SU-DHL-6 (cell line): ENCODE measurements at regions not wholly inside any gene's neighbourhood (a gene's known extent, or its start where the extent isn't known, plus 50 kb on each side); places are given as distances from the start of the nearest gene placed in this dataset.

Experiments
- H2AFZ ChIP-seq: fragments of 200-600 bp; sonication (generic); 2 replicates; pipeline ENCODE4 v1.6.1; 2014; ENCODE audit warnings: low read depth, mild to moderate bottlenecking, moderate library complexity, mixed read lengths, antibody characterized with exemption, low read length; ENCODE audit not compliant: severe bottlenecking
- H3F3A ChIP-seq: fragments of 200-600 bp; shearing (Covaris generic); 2 replicates; pipeline ENCODE4 v1.6.0; 2016; ENCODE audit warnings: antibody characterized with exemption, mild to moderate bottlenecking; ENCODE audit not compliant: insufficient read depth
- H3K27ac ChIP-seq: fragments of 200-600 bp; sonication (generic); 2 replicates; pipeline ENCODE4 v1.5.1; 2016; ENCODE audit warnings: low read depth, mild to moderate bottlenecking, low read length, moderate library complexity, mixed read lengths
- H3K27me3 ChIP-seq: fragments of 200-600 bp; sonication (generic), shearing (Covaris generic); 2 replicates; pipeline ENCODE4 v1.6.0; 2014; ENCODE audit warnings: mild to moderate bottlenecking, low read length
- H3K36me3 ChIP-seq: fragments of 200-600 bp; sonication (generic); 2 replicates; pipeline ENCODE4 v1.6.1; 2014; ENCODE audit warnings: mild to moderate bottlenecking, low read length, mixed read lengths
- H3K4me2 ChIP-seq: fragments of 300-600, 200-600 bp; shearing (Covaris generic), sonication (generic); 2 replicates; pipeline ENCODE4 v1.6.0; 2014; ENCODE audit warnings: low read length, low read depth, mild to moderate bottlenecking; ENCODE audit not compliant: poor library complexity, severe bottlenecking
- H3K4me3 ChIP-seq: fragments of 200-600 bp; sonication (generic); 2 replicates; pipeline ENCODE4 v1.5.1; 2014; ENCODE audit warnings: antibody characterized with exemption, low read length, mild to moderate bottlenecking, mixed read lengths; ENCODE audit not compliant: insufficient read depth, poor library complexity, severe bottlenecking
- H3K79me2 ChIP-seq: fragments of 200-600 bp; sonication (generic); 2 replicates; pipeline ENCODE4 v1.6.1; 2014; ENCODE audit warnings: mild to moderate bottlenecking, low read length, moderate library complexity; ENCODE audit not compliant: insufficient read depth
- H3K9ac ChIP-seq: fragments of 200-600 bp; sonication (generic); 2 replicates; pipeline ENCODE4 v1.7.0; 2014; ENCODE audit warnings: mild to moderate bottlenecking, low read length
- H3K9me2 ChIP-seq: fragments of 200-600 bp; sonication (generic); replicated peaks from 2 replicates; pipeline ENCODE4 v1.6.1; 2014; ENCODE audit warnings: low read length; ENCODE audit not compliant: insufficient read depth
- H3K9me3 ChIP-seq: fragments of 200-600 bp; sonication (generic); 2 replicates; pipeline ENCODE4 v1.6.1; 2014; ENCODE audit warnings: low read length, mixed read lengths; ENCODE audit not compliant: insufficient read depth
- H4K20me1 ChIP-seq: fragments of 200-600 bp; sonication (generic); 2 replicates; pipeline ENCODE4 v1.6.1; 2014; ENCODE audit warnings: low read depth, mild to moderate bottlenecking, antibody characterized with exemption, low read length, moderate library complexity, mixed read lengths
- EZH2phosphoT487 ChIP-seq: fragments of 200-600 bp; sonication (generic), shearing (Covaris generic); conservative IDR thresholded peaks from 2 replicates; pipeline ENCODE4 v1.6.1; 2018; ENCODE audit warnings: mild to moderate bottlenecking, antibody characterized with exemption, low read length, moderate library complexity, mixed read lengths
- TF ChIP-seq, protein P1 (sequence below): fragments of 200-600 bp; sonication (generic); IDR thresholded peaks from one replicate; pipeline ENCODE4 v1.5.1; 2017; ENCODE audit warnings: antibody characterized with exemption, mild to moderate bottlenecking, low read length, moderate library complexity; ENCODE audit not compliant: insufficient read depth, poor library complexity, severe bottlenecking

DNA sequence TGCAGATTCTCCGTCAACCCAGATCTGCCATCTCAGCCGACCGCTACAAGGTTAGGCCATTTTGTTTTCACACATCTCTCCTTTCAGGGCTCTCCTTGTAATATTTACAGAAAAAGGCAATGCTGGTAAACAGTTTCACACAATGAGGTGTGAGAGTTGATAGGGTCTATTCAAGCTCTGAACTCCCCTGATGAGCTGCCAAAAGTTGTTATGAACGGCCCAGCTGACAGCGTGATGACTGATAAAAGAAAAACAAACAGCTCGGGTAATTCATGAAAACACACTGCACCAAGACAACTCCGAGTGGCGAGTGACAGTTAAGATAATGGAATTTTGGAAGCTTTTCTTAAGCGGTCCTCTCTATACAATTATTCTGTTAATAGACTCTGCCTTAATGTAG lies 68.1 kb upstream of the IRX5 start:
- Histone ChIP-seq H4K20me1 (no peaks in the 10 kb centered on the region), H3K27ac (no peak overlapping the region), H3K9ac (no peak overlapping the region), H3K79me2 (no peaks in the 10 kb centered on the region), H3K4me2 (no peak overlapping the region), H3K36me3 (no peaks in the 10 kb centered on the region), H3K4me3 (no peak overlapping the region), H3F3A (no peaks in the 10 kb centered on the region), H3K9me3 (no peaks in the 10 kb centered on the region), H3K27me3 (no peaks in the 10 kb centered on the region), H3K9me2 (no peaks in the 10 kb centered on the region), H2AFZ (no peak overlapping the region)
- no peak for TF ChIP-seq EZH2phosphoT487
- TF ChIP-seq, protein P1, sequence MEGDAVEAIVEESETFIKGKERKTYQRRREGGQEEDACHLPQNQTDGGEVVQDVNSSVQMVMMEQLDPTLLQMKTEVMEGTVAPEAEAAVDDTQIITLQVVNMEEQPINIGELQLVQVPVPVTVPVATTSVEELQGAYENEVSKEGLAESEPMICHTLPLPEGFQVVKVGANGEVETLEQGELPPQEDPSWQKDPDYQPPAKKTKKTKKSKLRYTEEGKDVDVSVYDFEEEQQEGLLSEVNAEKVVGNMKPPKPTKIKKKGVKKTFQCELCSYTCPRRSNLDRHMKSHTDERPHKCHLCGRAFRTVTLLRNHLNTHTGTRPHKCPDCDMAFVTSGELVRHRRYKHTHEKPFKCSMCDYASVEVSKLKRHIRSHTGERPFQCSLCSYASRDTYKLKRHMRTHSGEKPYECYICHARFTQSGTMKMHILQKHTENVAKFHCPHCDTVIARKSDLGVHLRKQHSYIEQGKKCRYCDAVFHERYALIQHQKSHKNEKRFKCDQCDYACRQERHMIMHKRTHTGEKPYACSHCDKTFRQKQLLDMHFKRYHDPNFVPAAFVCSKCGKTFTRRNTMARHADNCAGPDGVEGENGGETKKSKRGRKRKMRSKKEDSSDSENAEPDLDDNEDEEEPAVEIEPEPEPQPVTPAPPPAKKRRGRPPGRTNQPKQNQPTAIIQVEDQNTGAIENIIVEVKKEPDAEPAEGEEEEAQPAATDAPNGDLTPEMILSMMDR, result no peak

DNA sequence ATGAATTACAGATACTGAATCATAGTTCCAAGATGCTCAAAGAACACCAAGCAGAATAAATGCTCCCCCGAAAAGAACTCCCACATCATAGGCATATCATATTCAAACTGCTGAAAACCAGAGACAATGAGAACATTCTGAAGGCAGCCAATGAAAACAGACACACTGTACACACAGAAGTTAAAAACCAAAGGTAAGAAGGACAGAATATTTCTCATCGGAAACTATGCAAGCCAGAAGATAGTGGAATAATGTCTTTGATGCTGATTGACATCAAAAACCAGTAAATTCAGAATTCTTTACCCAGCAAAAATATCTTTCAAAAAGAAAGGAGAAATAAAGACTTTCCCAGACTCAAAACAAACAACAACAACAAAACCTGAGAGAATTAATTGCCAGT lies 73.8 kb upstream of the IRX5 start:
- Histone ChIP-seq H3F3A (no peaks in the 10 kb centered on the region), H3K4me2 (no peak overlapping the region), H3K9ac (no peak overlapping the region), H3K9me2 (no peaks in the 10 kb centered on the region), H3K27me3 (no peaks in the 10 kb centered on the region), H4K20me1 (no peaks in the 10 kb centered on the region), H3K4me3 (no peak overlapping the region), H3K36me3 (no peaks in the 10 kb centered on the region), H3K27ac (no peak overlapping the region), H3K79me2 (no peaks in the 10 kb centered on the region), H3K9me3 (no peaks in the 10 kb centered on the region), H2AFZ (no peak overlapping the region)
- TF ChIP-seq EZH2phosphoT487, result no peak
- TF ChIP-seq, protein P1, result no peak

DNA sequence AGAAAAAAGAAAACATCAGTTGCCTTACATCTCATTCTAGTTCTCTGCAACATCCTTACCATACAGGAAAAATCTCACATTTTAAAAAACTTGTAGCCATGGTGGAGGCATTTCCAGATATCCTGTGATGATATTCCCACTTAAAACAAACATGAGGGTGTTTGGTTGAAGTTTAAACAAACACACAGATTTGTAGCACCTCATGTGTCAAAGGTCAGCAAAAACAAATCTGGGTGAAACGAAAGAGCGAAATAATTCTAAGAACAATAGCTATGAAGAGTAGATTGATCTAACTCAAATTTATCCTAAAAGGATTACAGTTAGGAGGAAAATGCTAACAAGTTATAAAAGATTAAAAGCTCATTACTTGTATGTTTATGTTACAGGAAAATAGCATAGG lies 83.1 kb upstream of the IRX5 start:
- no peak overlapping the region for H3K4me2 ChIP-seq

More for the DNA sequence above, 83.1 kb upstream of the IRX5 start:
- Histone ChIP-seq H3K36me3 (no peaks in the 10 kb centered on the region), H3F3A (no peaks in the 10 kb centered on the region), H3K27ac (no peak overlapping the region), H3K4me3 (no peak overlapping the region), H3K79me2 (no peaks in the 10 kb centered on the region), H3K9me3 (0 out of 2 replicates have a peak, but pooled peaks cover 5% of the 10 kb centered on the region), H2AFZ (no peak overlapping the region), H3K9ac (no peak overlapping the region), H3K27me3 (no peaks in the 10 kb centered on the region), H4K20me1 (no peaks in the 10 kb centered on the region), H3K9me2 (no peaks in the 10 kb centered on the region)
- TF ChIP-seq, protein P1, result no peak
- TF ChIP-seq EZH2phosphoT487, result no peak
